Keratinocyte (primary cell): ENCODE measurements at regions not wholly inside any gene's neighbourhood (a gene's known extent, or its start where the extent isn't known, plus 50 kb on each side); places are given as distances from the start of the nearest gene placed in this dataset.

ENCODE experiments used
- DNase-seq: peaks from one replicate; pipeline ENCODE4 v3.0.0-alpha.2; 2011; ENCODE audit warnings: low read depth, missing footprints, low spot score
- FAIRE-seq: peaks from 2 replicates; lab custom pipeline; 2011; peaks lifted over from hg19 to GRCh38; lab: Jason Lieb, UNC
- H2AFZ ChIP-seq: 2 replicates; pipeline ENCODE4 v1.6.0; 2012; ENCODE audit warnings: low read length, control low read depth, inconsistent platforms; ENCODE audit not compliant: control insufficient read depth
- H3K27ac ChIP-seq: 2 replicates; pipeline ENCODE4 v1.5.1; 2011; ENCODE audit warnings: low read length; ENCODE audit not compliant: control insufficient read depth, insufficient read depth
- H3K27me3 ChIP-seq: 3 replicates; pipeline ENCODE4 v1.6.0; 2011; ENCODE audit warnings: low read length; ENCODE audit not compliant: control insufficient read depth, insufficient read depth; ENCODE audit errors: extremely low read depth
- H3K36me3 ChIP-seq, 2 experiments: 2 replicates in 1 of 2; 3 replicates in 1 of 2; pipeline ENCODE4 v1.5.1; 2011; ENCODE audit warnings: low read length in 2 of 2, mild to moderate bottlenecking in 1 of 2; ENCODE audit not compliant: control insufficient read depth in 2 of 2, insufficient read depth in 2 of 2; ENCODE audit errors: extremely low read depth in 1 of 2
- H3K4me1 ChIP-seq: 3 replicates; pipeline ENCODE4 v1.5.1; 2011; ENCODE audit warnings: low read length; ENCODE audit not compliant: control insufficient read depth, insufficient read depth; ENCODE audit errors: extremely low read depth
- H3K4me2 ChIP-seq: 3 replicates; pipeline ENCODE4 v1.6.0; 2011; ENCODE audit warnings: low read depth, low read length; ENCODE audit not compliant: control insufficient read depth, insufficient read depth; ENCODE audit errors: extremely low read depth
- H3K4me3 ChIP-seq, 3 experiments: fragments of 200-600 bp in 1 of 3; sonication (generic) in 1 of 3; 2 replicates in 2 of 3; 3 replicates in 1 of 3; pipeline ENCODE4 v1.5.1; 2011 to 2016; ENCODE audit warnings: low read length in 3 of 3, mild to moderate bottlenecking in 3 of 3, control low read depth in 2 of 3, inconsistent platforms in 1 of 3, low read depth in 1 of 3, mixed read lengths in 1 of 3, mixed run types in 1 of 3, moderate library complexity in 1 of 3; ENCODE audit not compliant: control insufficient read depth in 2 of 3, insufficient read depth in 2 of 3; ENCODE audit errors: extremely low read depth in 1 of 3
- H3K79me2 ChIP-seq: 2 replicates; pipeline ENCODE4 v1.6.0; 2012; ENCODE audit warnings: low read length; ENCODE audit not compliant: control insufficient read depth, insufficient read depth
- H3K9ac ChIP-seq: 3 replicates; pipeline ENCODE4 v1.6.0; 2011; ENCODE audit warnings: low read length; ENCODE audit not compliant: control insufficient read depth, insufficient read depth; ENCODE audit errors: extremely low read depth
- H3K9me1 ChIP-seq: 3 replicates; pipeline ENCODE4 v1.6.0; 2011; ENCODE audit warnings: low read length; ENCODE audit not compliant: control insufficient read depth, insufficient read depth; ENCODE audit errors: extremely low read depth
- H3K9me3 ChIP-seq: 2 replicates; pipeline ENCODE4 v1.5.1; 2012; ENCODE audit warnings: low read depth, low read length; ENCODE audit not compliant: control insufficient read depth
- H4K20me1 ChIP-seq: 3 replicates; pipeline ENCODE4 v1.6.0; 2011; ENCODE audit warnings: low read length; ENCODE audit not compliant: control insufficient read depth, insufficient read depth; ENCODE audit errors: extremely low read depth
- CTCF ChIP-seq, 3 experiments: IDR thresholded peaks in 1 of 3; conservative IDR thresholded peaks in 1 of 3; optimal IDR thresholded peaks in 1 of 3; 2 replicates in 2 of 3; 3 replicates in 1 of 3; pipeline versions ENCODE3 to v1.5.1; 2011; ENCODE audit warnings: low read length in 3 of 3, mild to moderate bottlenecking in 3 of 3, moderate library complexity in 2 of 3, control low read depth in 1 of 3, inconsistent platforms in 1 of 3; ENCODE audit not compliant: insufficient read depth in 2 of 3; ENCODE audit errors: extremely low read depth in 1 of 3
- EZH2 ChIP-seq: IDR thresholded peaks from one replicate; pipeline ENCODE4 v1.6.1; 2012; ENCODE audit warnings: inconsistent platforms, mild to moderate bottlenecking, low read length, moderate library complexity
- dilution Hi-C: fragments of 300-500 bp; cut with MboI; formaldehyde crosslinking; loops from one replicate; pipeline ENCODE4 v1.7.0; 2020; ENCODE audit warnings: low sequenced_read_pairs; ENCODE audit not compliant: extremely low pct_ligation_motif_present

GRCh38 chr14:26180221-26180620 is 417.6 kb downstream of the NOVA1 start:
- no peak overlapping the region for H3K4me3 ChIP-seq
- FAIRE-seq = no peak
- H3K9ac ChIP-seq = no peak overlapping the region
- H3K36me3 ChIP-seq = no peaks in the 10 kb centered on the region
- no peaks in the 10 kb centered on the region for H3K4me1 ChIP-seq
- no peak overlapping the region for H2AFZ ChIP-seq
- no peak overlapping the region for H3K27ac ChIP-seq
- H3K4me2 ChIP-seq = no peak overlapping the region
- H3K9me3 ChIP-seq = no peaks in the 10 kb centered on the region
- no peaks in the 10 kb centered on the region for H3K79me2 ChIP-seq
- no peak for TF ChIP-seq CTCF (optimal IDR thresholded peaks at IDR 0.05 in 1 of 3, IDR thresholded peaks at IDR 0.05 in 1 of 3, conservative IDR thresholded peaks at IDR 0.05 in 1 of 3; ENCODE audit: extremely low read depth in 1 of 3, insufficient read depth in 2 of 3, low read length in 3 of 3)
- TF ChIP-seq EZH2 = no peak
- no peak for DNase-seq
- H3K9me1 ChIP-seq = no peaks in the 10 kb centered on the region
- no peaks in the 10 kb centered on the region for H4K20me1 ChIP-seq
- dilution Hi-C loops = no loop called here
- no peaks in the 10 kb centered on the region for H3K27me3 ChIP-seq

- TF ChIP-seq CTCF (optimal IDR thresholded peaks at IDR 0.05 in 1 of 3, IDR thresholded peaks at IDR 0.05 in 1 of 3, conservative IDR thresholded peaks at IDR 0.05 in 1 of 3; ENCODE audit: extremely low read depth in 1 of 3, insufficient read depth in 2 of 3, low read length in 3 of 3) (no peak), EZH2 (no peak)
- no peak overlapping the region for H3K27ac ChIP-seq
- no peak overlapping the region for H2AFZ ChIP-seq
- FAIRE-seq = no peak
- DNase-seq = no peak
- H3K9me1 ChIP-seq = no peaks in the 10 kb centered on the region
- no peaks in the 10 kb centered on the region for H3K27me3 ChIP-seq
- no peaks in the 10 kb centered on the region for H3K36me3 ChIP-seq
- H3K9me3 ChIP-seq = no peaks in the 10 kb centered on the region
- H3K4me3 ChIP-seq = no peak overlapping the region
- H3K4me1 ChIP-seq = no peaks in the 10 kb centered on the region
- no peaks in the 10 kb centered on the region for H3K79me2 ChIP-seq
- H4K20me1 ChIP-seq = no peaks in the 10 kb centered on the region
- dilution Hi-C loops = no loop called here
- H3K4me2 ChIP-seq = no peak overlapping the region
- H3K9ac ChIP-seq = no peak overlapping the region
These were observed 422.2 kb downstream of the NOVA1 start for GRCh38 chr14:26175658-26176057.
